Activated CD4-positive, alpha-beta T cell treated with anti-CD3 and anti-CD28 coated beads, Interleukin-2, amount 50 U/mL, for 48 hours (primary cell): ENCODE measurements at regions not wholly inside any gene's neighbourhood (a gene's known extent, or its start where the extent isn't known, plus 50 kb on each side); places are given as distances from the start of the nearest gene placed in this dataset.
"Not testable (repeated sequence)": the region's sequence is repeated elsewhere in the genome, so short reads cannot be mapped to it uniquely, and the experiment has no call there.

Experiments used
- DNase-seq, 2 experiments: peaks; one replicate each; pipeline ENCODE4 v3.0.0-alpha.2; 2020

GRCh38 chr1:8167936-8168335, 141.8 kb upstream of the ERRFI1 start:
- no peak for DNase-seq

DNA sequence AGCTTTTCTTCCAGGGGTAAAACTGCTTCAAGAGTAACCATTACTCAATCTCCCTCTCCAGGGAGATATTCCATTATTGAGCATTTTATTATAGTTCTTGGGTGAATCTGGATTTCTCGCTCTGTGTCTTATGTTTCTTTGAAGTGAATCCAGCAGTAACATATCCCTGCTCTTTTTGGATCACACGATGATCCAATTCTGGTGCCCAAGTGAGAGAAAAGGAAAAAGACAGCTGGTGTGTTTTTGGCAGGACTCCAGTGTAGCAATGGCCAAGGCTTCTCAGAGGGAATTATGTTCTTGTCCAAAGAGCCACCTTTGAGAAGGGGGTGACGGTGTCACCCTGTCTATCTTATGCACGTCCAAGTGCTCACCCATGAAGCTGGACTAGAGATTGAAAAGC, 140.3 kb upstream of the ERRFI1 start:
- DNase-seq = no peak

GRCh38 chr1:8165595-8166360, 139.7 kb upstream of the ERRFI1 start:
- no peak for DNase-seq

DNA sequence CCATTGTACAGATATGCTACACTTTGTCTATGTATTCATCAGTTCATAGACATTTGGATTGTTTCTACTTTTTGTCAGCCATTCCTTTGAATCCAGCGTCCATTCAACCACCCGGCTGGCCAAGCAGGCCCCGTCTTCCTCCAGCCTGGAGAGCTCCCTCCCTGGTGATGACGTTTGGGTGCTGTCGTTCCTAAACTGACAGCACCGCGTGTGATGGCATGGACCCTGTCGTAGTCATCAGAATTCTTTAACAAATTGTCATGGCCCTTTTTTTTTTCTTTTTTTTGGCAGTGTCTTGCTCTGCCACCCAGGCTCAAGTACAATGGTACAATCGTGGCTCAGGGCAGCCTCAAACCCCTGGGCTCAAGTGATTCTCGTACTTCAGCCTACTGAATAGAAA, 138.6 kb upstream of the ERRFI1 start:
- DNase-seq = no peak

- no peak for DNase-seq
These were observed 136.9 kb upstream of the ERRFI1 start for GRCh38 chr1:8163039-8163438.

- DNase-seq = no peak
These were observed 136.1 kb upstream of the ERRFI1 start for GRCh38 chr1:8162168-8162567.

DNA sequence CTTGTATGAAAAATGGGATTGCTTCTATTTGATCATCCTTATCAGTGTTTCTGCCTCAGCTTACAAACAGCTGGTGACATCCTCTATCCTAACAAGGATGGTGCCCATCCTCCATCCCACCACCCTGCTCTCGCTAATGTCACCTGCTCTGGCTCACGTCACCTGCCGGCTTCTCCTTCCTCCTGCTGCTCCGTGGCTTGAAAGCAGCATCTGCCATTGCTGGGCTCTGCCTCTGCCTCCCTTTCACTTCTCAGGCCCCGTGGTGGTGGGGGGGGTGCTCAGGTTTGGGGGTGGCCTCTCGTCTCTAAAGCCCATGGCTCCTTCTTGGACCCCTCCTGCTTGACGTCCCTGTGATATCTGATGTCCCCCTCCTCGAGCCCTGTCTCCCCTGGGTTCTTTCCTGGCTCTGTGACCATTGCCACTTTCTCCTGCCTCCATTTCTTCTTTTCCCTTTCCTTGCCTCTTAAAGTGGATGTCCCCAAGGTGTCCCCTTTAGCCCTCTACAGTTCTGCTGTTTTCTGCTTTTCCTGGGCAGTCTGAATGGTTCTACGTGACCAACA, 135.5 kb upstream of the ERRFI1 start:
- DNase-seq = no peak

- no peak for DNase-seq
These were observed 133.4 kb upstream of the ERRFI1 start for GRCh38 chr1:8159470-8160024.

DNA sequence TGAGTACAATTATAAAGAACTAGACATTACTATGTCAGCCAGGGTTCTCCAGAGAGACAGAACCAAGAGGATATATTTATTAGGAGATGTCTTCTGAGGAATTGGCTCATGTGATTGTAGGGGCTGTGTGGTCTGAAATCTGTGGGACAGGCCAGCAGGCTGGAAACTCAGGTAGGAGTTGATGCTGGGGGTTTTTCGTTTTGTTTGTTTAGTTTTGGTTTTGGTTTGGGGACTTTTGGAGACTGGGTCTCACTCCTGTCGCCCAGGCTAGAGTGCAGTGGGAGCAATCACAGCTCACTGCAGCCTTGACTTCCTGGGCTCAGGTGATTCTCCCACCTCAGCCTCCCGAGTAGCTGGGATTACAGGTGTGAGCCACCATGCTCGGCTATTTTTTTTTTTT, 132.9 kb upstream of the ERRFI1 start:
- no peak for DNase-seq

GRCh38 chr1:8157765-8158164, 131.7 kb upstream of the ERRFI1 start:
- DNase-seq = no peak

GRCh38 chr1:8155528-8156186, 129.5 kb upstream of the ERRFI1 start:
- DNase-seq = no peak

DNA sequence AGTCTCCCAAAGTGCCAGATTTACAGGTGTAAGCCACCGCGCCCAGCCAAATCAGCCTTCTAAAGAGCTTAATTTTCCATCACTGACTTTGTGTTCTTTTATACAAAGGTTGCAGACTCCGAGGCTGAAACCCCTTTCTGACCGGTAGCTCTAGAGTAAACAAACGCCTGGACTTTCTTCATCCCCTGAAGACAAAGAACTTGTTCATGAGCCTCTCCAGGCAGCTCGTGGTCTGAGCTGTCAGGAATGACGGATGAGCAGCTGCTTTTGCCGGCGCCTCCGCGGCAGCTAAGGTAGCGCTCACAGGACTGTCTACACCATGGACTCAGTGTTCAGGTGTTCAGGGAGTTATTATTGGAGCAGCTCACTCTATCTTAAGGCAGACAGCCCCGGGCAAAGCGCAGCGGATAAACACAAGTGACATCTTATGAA, 128.5 kb upstream of the ERRFI1 start:
- DNase-seq = no peak

DNA sequence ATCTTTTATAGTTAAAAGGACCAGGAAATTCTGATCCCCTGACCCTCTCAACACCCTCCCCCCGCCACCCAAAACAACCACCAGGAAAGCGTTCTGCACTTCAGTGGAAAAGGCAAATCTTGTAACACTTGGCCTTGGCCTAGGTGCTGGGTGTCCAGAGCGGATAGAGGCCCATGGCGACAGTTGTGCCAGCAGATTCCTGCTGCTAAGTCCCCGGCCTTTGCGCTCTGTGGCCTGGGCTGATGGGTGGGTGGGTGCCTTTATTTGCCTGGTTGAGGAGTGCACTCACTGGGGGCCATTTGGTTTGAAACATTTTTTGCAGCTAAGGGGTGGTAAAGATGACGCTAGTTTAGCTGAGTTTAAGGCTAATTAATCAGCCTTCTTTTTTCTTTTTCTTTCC, 127.9 kb upstream of the ERRFI1 start:
- DNase-seq = no peak

- DNase-seq = peak; percentile 29 to 43
These were observed 126.9 kb upstream of the ERRFI1 start for GRCh38 chr1:8152731-8153702.

GRCh38 chr1:8151647-8152046, 125.5 kb upstream of the ERRFI1 start:
- no peak for DNase-seq

GRCh38 chr1:8149756-8150155, 123.6 kb upstream of the ERRFI1 start:
- not testable (repeated sequence) for DNase-seq

GRCh38 chr1:8147956-8148355, 121.8 kb upstream of the ERRFI1 start:
- DNase-seq = no peak

GRCh38 chr1:8146257-8146855, 120.2 kb upstream of the ERRFI1 start:
- DNase-seq = no peak

DNA sequence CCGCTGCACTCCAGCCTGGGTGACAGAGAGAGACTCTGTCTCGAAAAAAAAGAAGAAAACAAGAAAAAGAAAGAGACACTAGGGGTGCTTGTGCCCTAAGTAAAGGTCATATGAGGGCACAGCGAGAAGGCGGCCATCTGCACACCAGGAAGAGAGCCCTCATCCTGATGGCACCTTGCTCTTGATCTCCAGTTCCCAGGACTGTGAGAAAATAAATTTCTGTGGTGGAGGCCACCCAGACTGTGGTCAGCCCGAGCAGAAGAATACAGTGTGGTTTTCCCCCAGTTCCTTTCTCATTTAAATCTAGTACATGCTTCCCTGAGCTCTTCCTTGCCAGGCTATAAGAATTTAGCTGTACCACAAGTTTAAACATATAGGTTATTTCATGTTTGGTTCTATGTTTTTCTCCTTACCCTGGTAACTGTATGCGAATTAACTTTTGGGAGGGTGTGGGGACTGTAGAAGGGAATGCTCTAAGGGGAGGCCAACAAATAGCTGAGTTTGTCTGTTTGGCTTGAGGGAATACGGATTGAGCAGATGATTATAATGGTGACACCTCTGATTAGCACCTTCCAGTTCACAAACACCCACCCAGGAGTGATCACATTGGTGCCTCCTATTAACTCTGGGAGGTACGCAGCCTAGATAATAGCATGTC, 119.6 kb upstream of the ERRFI1 start:
- DNase-seq = no peak

- no peak for DNase-seq
These were observed 118.2 kb upstream of the ERRFI1 start for GRCh38 chr1:8144323-8144722.

- DNase-seq = no peak
These were observed 117.0 kb upstream of the ERRFI1 start for GRCh38 chr1:8142955-8143629.
